ENCODE measurements at regions not wholly inside any gene's neighbourhood (a gene's known extent, or its start where the extent isn't known, plus 50 kb on each side); places are given as distances from the start of the nearest gene placed in this dataset.

GRCh38 chr1:98439471-98439870 lies 222.1 kb upstream of the SNX7 start:
- Histone ChIP-seq H3K4me3 (no peak overlapping the region), H3K9me3 (no peaks in the 10 kb centered on the region), H3K4me1 (peaks cover 0 to 10% (median 4%) of the 10 kb centered on the region in 4 donors), H3K27me3 (no peaks in the 10 kb centered on the region), H3K36me3 (no peaks in the 10 kb centered on the region), H3K27ac (no peak overlapping the region)
- no peak for ATAC-seq
- WGBS (ENCODE audit: insufficient coverage, low coverage, low lambda C conversion rate, missing lambda C conversion rate) = 82% methylated on average over 2 of the region's 2 CpGs
- intact Hi-C loops (cut with DNase I) = no loop called here
- no peak for DNase-seq
- TF ChIP-seq CTCF (IDR thresholded peaks at IDR 0.05) = no peak
- TF ChIP-seq POLR2A (IDR thresholded peaks at IDR 0.05) = no peak

- ATAC-seq (peak; percentile 86 to 99 (median 92)), DNase-seq (no peak)
- Histone ChIP-seq H3K27me3 (no peaks in the 10 kb centered on the region), H3K4me3 (no peak overlapping the region), H3K27ac (no peak overlapping the region), H3K36me3 (no peaks in the 10 kb centered on the region), H3K9me3 (no peaks in the 10 kb centered on the region), H3K4me1 (peaks cover 0 to 10% (median 4%) of the 10 kb centered on the region in 4 donors)
- intact Hi-C loops (cut with DNase I) = no loop called here
- no peak for TF ChIP-seq POLR2A (IDR thresholded peaks at IDR 0.05)
- TF ChIP-seq CTCF (IDR thresholded peaks at IDR 0.05) = no peak
These were observed 224.0 kb upstream of the SNX7 start for GRCh38 chr1:98437540-98437939.

GRCh38 chr1:98437011-98437410 lies 224.5 kb upstream of the SNX7 start:
- ATAC-seq = no peak
- DNase-seq = no peak
- WGBS (ENCODE audit: insufficient coverage, low coverage, low lambda C conversion rate, missing lambda C conversion rate) = 69% methylated on average over 2 of the region's 2 CpGs
- Histone ChIP-seq H3K9me3 (no peaks in the 10 kb centered on the region), H3K4me3 (no peak overlapping the region), H3K4me1 (peaks cover 0 to 10% (median 4%) of the 10 kb centered on the region in 4 donors), H3K36me3 (no peaks in the 10 kb centered on the region), H3K27ac (no peak overlapping the region), H3K27me3 (no peaks in the 10 kb centered on the region)
- no peak for TF ChIP-seq POLR2A (IDR thresholded peaks at IDR 0.05)
- TF ChIP-seq CTCF (IDR thresholded peaks at IDR 0.05) = no peak
- intact Hi-C loops (cut with DNase I) = no loop called here

DNA sequence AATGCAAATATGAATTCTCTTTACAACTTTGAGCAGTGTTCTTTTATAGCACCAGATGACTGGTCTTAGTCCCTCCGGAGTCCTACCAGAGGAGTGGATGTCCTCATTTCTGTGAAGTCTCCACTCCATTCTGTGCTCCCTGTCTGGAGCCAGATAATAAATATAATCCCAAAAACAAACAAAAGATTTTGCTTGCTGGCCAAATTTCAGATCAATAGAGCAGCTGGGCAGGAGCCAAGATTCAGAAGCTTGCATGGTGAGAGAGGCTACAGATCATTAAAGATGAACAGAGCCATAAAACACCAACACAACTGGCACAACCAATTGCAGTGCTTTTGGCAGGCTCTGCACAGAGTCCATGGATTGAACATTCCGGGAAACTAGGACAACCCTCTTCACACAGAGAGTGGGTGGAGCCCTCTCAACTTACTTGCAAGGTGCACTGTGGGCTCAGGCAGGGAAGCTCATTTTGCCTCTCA lies 231.5 kb upstream of the SNX7 start:
- peaks cover 0 to 16% (median 0%) of the 10 kb centered on the region in 4 donors for H3K4me1 ChIP-seq
- H3K9me3 ChIP-seq = no peaks in the 10 kb centered on the region
- ATAC-seq (peak; percentile 96 to 98 (median 97)), DNase-seq (peak; percentile 57 to 80 (median 61))
- no peak overlapping the region for H3K4me3 ChIP-seq
- H3K27ac ChIP-seq = no peak overlapping the region
- WGBS (ENCODE audit: insufficient coverage, low coverage, low lambda C conversion rate, missing lambda C conversion rate) = 35% methylated on average over 2 of the region's 2 CpGs
- intact Hi-C loops (cut with DNase I) = no loop called here
- TF ChIP-seq POLR2A (IDR thresholded peaks at IDR 0.05) = no peak
- TF ChIP-seq CTCF (IDR thresholded peaks at IDR 0.05) = no peak
- H3K27me3 ChIP-seq = no peaks in the 10 kb centered on the region
- H3K36me3 ChIP-seq = no peaks in the 10 kb centered on the region

DNA sequence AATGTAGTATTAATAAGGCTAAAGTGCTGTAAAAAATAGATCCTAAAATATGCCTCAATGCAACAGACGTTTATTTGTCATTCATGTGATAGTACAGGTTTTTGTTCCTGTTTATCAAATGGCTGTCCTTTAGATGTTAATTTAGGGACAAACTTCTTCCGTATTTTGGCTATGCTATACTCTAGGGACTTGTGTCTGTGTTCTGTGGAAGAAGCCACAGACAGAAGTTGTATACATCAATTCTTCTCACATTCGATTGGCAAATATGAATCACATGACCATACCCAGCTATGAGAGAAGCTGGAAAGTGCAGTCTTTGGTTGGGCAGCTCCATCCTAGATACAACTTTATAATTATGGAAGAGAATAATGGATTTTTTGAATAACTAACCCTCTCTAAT lies 232.7 kb upstream of the SNX7 start:
- Histone ChIP-seq H3K4me3 (no peak overlapping the region), H3K4me1 (peaks cover 0 to 16% (median 0%) of the 10 kb centered on the region in 4 donors), H3K9me3 (no peaks in the 10 kb centered on the region), H3K27ac (no peak overlapping the region), H3K27me3 (no peaks in the 10 kb centered on the region), H3K36me3 (no peaks in the 10 kb centered on the region)
- 62% methylated on average over 3 of the region's 3 CpGs for WGBS (ENCODE audit: insufficient coverage, low coverage, low lambda C conversion rate, missing lambda C conversion rate)
- DNase-seq = no peak
- TF ChIP-seq CTCF (IDR thresholded peaks at IDR 0.05) = no peak
- TF ChIP-seq POLR2A (IDR thresholded peaks at IDR 0.05) = no peak
- ATAC-seq = no peak
- intact Hi-C loops (cut with DNase I) = no loop called here
